ENCODE measurements at regions not wholly inside any gene's neighbourhood (a gene's known extent, or its start where the extent isn't known, plus 50 kb on each side); places are given as distances from the start of the nearest gene placed in this dataset.

DNA sequence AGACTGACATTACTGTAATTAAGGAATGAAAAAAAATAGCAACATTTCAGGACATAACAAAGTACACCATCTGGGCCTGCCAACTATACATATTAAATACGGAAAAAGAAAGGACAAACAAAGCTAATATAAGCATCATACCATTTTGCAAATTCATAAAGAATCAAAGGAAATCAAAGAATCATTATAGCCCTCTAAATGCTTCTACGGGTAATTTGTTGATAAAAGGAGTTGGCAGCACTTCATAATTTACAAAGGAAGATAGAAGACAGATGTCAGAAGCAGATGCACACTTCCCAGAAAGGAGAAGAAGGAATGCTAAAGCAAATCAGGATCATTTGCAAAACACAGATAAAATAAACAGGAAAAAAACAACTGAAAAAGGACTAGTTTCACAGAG is 1757.3 kb downstream of the PCDH7 start:
- TF ChIP-seq GATA3 (IDR thresholded peaks at IDR 0.05; ENCODE audit: low read depth, low read length) (no peak), GATA2 (IDR thresholded peaks at IDR 0.05; ENCODE audit: low read depth, low read length) (no peak)

DNA sequence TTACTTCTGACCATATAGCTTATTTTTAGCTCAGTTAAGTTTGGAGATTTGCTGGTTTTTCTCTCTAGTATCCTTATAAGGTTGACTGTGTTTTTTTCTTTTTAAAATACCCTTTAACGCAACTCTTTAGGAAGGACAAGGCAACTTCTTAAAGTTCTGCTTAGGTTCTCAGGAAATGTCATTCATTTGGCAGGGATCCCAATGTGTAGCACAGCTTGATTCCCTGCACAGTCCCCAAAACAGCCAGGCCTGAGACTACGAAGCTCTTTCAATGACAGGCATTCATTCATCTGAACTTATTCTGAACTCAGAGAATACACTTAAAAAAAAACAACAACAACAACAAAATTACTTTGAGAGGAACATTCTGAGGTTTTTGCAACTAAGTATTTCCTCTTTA is 1765.8 kb downstream of the PCDH7 start:
- TF ChIP-seq GATA3 (IDR thresholded peaks at IDR 0.05; ENCODE audit: low read depth, low read length) (no peak), GATA2 (IDR thresholded peaks at IDR 0.05; ENCODE audit: low read depth, low read length) (no peak)

DNA sequence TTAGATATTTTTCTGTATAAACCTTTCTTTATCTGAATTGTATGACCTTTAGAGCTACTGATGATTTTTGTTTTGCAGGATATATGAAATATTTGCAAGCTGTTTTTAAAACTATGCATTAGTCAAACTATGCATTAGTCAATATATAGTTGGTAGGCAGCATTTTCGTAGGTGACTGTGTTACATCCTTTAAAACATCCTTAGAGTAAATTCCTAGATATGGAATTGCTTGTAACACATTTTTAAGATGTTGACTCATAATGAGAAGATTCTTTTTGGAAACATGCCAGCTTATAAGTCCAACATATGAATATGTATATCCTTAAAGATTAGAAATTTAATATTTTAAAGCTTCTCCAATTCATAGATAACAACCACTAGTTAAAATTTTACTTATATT is 1768.5 kb downstream of the PCDH7 start:
- TF ChIP-seq GATA3 (IDR thresholded peaks at IDR 0.05; ENCODE audit: low read depth, low read length) (no peak), GATA2 (IDR thresholded peaks at IDR 0.05; ENCODE audit: low read depth, low read length) (no peak)

DNA sequence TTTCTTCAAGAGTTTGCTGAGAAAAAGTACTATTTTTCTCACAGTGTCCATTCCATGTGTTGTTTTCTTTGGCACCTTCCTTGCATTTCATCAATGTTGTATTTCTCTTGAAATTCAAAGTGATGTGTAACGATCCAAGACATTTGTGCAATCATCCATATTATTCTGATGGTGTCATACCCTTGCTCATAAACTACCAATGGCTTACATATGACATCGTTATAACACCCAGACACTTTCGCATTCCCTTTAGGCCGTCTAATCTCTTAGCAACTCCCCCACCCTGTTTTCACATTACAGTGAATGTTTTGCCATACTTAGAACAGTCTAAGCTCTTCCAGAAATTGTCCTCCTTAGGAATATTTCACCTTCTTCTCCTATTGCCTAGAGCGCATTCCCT is 1779.0 kb downstream of the PCDH7 start:
- no peak for TF ChIP-seq GATA3 (IDR thresholded peaks at IDR 0.05; ENCODE audit: low read depth, low read length)

DNA sequence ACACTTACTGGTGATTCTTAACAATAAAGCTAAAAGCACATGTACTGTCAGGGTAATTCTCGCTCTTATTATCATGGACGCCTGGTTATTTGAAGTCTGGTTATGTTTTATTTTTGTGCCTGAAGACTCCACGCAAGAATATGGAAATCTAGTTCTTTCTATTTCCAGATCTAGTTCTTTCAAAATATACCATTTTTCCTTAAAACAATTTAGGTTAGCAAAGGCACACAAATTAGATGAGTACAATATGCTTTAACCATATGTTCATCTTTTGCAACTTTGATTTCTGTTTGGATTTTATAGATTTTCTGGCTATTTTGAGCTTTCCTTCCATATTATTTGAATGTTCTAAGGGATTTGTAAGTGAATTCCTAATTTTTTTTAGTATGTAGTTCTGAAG is 1783.1 kb downstream of the PCDH7 start:
- TF ChIP-seq GATA2 (IDR thresholded peaks at IDR 0.05; ENCODE audit: low read depth, low read length), result no peak
- TF ChIP-seq GATA3 (IDR thresholded peaks at IDR 0.05; ENCODE audit: low read depth, low read length), result no peak

GRCh38 chr4:32506067-32506466 is 1785.9 kb downstream of the PCDH7 start:
- no peak for TF ChIP-seq GATA3 (IDR thresholded peaks at IDR 0.05; ENCODE audit: low read depth, low read length)
- no peak for TF ChIP-seq GATA2 (IDR thresholded peaks at IDR 0.05; ENCODE audit: low read depth, low read length)

- TF ChIP-seq GATA2 (IDR thresholded peaks at IDR 0.05; ENCODE audit: low read depth, low read length) (no peak), GATA3 (IDR thresholded peaks at IDR 0.05; ENCODE audit: low read depth, low read length) (no peak)
Measured at GRCh38 chr4:32519060-32519459, 1798.9 kb downstream of the PCDH7 start.

DNA sequence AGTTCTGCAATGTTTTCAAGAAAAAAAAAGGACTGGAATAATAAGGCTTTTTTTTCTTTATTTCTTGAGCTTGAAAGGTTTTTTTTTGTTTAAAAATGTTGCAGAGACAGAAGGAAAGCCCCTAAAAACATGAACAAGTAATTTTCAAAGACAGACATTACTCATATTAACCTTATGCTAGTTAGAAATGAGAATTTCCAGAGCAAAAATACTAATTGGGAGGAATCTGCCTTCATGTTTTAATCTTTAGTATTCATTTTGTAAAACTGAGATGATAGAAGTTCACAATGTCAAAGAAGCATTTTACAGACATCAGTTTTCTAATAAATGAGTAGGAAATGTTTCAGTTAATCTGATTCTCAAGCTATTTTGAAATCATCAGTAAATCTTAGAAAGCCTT is 1805.3 kb downstream of the PCDH7 start:
- TF ChIP-seq GATA2 (IDR thresholded peaks at IDR 0.05; ENCODE audit: low read depth, low read length), result no peak
- TF ChIP-seq GATA3 (IDR thresholded peaks at IDR 0.05; ENCODE audit: low read depth, low read length), result no peak

DNA sequence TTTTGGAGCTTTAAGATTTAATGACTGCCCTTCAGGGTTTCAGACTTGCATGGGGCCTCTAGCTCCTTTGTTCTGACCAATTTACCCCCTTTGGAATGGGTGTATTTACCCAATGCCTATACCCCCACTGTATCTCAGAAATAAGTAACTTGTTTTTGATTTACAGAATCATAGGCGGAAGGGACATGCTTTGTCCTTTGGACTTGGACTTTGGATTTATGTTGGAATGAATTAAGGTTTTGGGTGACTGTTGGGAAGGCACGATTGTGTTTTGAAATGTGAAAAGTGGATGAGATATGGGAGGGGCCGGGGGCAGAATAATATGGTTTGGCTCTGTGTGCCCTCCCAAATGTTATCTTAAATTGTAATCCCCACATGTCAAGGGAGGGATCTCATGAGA is 1824.7 kb downstream of the PCDH7 start:
- TF ChIP-seq GATA2 (IDR thresholded peaks at IDR 0.05; ENCODE audit: low read depth, low read length) (no peak), GATA3 (IDR thresholded peaks at IDR 0.05; ENCODE audit: low read depth, low read length) (no peak)

DNA sequence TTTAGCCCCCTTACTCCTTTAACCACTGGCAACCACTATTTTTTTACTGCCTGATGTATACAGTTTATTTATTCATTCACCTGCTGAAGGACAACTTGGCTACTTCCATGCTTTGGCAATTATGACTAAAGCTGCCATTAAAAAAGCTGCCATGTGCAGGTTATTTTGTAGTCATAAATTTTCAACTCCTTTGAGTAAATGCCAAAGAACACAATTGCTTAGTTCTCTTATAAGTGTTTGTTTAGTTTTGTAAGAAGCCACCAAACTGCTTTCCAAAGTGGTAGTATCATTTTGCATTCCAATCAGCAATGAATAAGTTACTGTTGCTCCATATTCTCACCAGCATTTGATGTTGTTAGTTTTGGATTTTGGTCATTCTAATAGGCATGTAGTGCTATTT is 1831.8 kb downstream of the PCDH7 start:
- no peak for TF ChIP-seq GATA3 (IDR thresholded peaks at IDR 0.05; ENCODE audit: low read depth, low read length)
- no peak for TF ChIP-seq GATA2 (IDR thresholded peaks at IDR 0.05; ENCODE audit: low read depth, low read length)

GRCh38 chr4:32560306-32560705 is 1840.1 kb downstream of the PCDH7 start:
- TF ChIP-seq GATA2 (IDR thresholded peaks at IDR 0.05; ENCODE audit: low read depth, low read length) (no peak), GATA3 (IDR thresholded peaks at IDR 0.05; ENCODE audit: low read depth, low read length) (no peak)

DNA sequence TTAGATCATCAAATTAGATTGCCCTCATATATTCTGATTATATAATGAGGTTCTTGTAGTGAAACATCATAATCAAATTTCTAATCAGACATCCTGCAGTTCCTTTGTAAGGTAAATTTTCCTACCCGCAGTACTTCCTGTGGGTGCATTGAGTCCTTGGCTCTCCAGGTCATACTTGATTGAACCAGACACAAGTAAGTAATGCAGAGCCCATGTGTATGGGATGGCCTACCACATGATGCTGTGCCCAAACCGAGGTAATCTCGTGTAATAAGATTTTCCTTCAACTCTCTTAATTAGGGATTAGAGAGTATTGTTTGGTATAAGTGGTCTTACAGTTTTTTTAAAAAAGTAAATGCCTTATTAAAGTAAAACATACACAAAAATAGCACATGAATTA is 1841.8 kb downstream of the PCDH7 start:
- TF ChIP-seq GATA2 (IDR thresholded peaks at IDR 0.05; ENCODE audit: low read depth, low read length) (no peak), GATA3 (IDR thresholded peaks at IDR 0.05; ENCODE audit: low read depth, low read length) (no peak)

GRCh38 chr4:32564626-32565025 is 1844.5 kb downstream of the PCDH7 start:
- TF ChIP-seq GATA2 (IDR thresholded peaks at IDR 0.05; ENCODE audit: low read depth, low read length) (no peak), GATA3 (IDR thresholded peaks at IDR 0.05; ENCODE audit: low read depth, low read length) (no peak)

DNA sequence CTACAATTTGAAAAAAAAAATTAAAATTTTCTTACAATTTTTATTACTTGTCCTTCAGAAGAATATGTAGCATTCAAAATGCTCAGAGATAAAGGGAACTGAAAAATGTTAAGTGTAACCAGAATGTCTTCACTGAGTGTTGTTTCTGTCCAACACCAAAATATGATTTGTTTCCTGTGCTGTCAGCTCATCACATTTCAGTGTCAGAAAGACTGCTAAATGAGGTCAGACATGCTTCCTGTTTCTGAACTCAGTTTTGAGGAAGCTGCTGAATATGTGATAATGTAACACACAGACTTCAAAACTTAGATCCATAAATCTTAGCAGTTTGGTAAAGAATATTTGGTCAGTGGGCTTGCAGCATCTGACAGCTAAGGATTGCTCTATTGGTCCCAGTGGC is 1849.7 kb downstream of the PCDH7 start:
- TF ChIP-seq GATA2 (IDR thresholded peaks at IDR 0.05; ENCODE audit: low read depth, low read length), result no peak
- no peak for TF ChIP-seq GATA3 (IDR thresholded peaks at IDR 0.05; ENCODE audit: low read depth, low read length)

- TF ChIP-seq GATA2 (IDR thresholded peaks at IDR 0.05; ENCODE audit: low read depth, low read length), result no peak
Measured at GRCh38 chr4:32572366-32572765, 1852.2 kb downstream of the PCDH7 start.

DNA sequence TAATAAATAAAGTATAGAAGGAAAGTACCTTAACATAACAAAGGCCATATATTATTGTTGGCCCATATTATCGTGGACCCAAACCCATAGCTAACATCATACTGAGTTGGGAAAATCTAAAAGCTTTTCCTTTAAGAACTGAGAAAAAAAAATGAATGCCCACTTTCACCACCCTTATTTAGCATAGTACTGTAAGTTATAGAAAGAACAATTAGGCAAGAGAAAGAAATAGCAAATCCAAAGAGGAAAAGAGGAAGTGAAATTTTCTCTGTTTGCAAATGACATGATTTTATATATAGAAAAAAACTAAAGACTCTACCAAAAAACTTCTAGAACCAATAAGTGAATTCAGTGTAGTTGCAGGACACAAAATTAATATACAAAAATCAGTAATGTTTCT is 1854.6 kb downstream of the PCDH7 start:
- TF ChIP-seq GATA3 (IDR thresholded peaks at IDR 0.05; ENCODE audit: low read depth, low read length) (no peak), GATA2 (IDR thresholded peaks at IDR 0.05; ENCODE audit: low read depth, low read length) (no peak)

All from SH-SY5Y (cell line).